GM21390 (cell line): ENCODE measurements at regions not wholly inside any gene's neighbourhood (a gene's known extent, or its start where the extent isn't known, plus 50 kb on each side); places are given as distances from the start of the nearest gene placed in this dataset.

Source experiments
- ATAC-seq: cut with Tn5 transposase; IDR thresholded peaks from one replicate; pipeline ENCODE4 v1.9.1; 2021; ENCODE audit not compliant: unreplicated experiment

- ATAC-seq: peak; percentile 79
These were observed 230.2 kb downstream of the TDRD3 start for GRCh38 chr13:60627071-60627686.
